ENCODE measurements at regions not wholly inside any gene's neighbourhood (a gene's known extent, or its start where the extent isn't known, plus 50 kb on each side); places are given as distances from the start of the nearest gene placed in this dataset.

DNA sequence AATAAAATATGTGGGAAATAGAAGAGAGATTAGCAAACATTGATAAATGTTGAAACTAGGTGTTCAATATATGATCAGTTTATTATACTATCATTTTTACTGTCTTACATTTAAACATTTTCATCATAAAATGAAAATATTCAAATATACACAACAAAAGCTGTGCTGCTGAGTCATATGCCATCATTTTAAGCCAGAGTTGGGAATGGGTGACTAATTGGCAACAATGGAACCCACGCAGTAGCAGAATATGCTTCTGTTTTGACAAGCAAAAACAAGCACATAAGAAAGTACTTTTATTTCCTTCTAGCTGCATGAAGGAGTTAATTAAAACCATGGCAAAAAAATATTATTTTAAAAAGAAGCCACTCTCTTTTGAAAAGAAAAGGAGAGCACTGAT is 340.0 kb upstream of the EDIL3 start:
- TF ChIP-seq, protein P1, sequence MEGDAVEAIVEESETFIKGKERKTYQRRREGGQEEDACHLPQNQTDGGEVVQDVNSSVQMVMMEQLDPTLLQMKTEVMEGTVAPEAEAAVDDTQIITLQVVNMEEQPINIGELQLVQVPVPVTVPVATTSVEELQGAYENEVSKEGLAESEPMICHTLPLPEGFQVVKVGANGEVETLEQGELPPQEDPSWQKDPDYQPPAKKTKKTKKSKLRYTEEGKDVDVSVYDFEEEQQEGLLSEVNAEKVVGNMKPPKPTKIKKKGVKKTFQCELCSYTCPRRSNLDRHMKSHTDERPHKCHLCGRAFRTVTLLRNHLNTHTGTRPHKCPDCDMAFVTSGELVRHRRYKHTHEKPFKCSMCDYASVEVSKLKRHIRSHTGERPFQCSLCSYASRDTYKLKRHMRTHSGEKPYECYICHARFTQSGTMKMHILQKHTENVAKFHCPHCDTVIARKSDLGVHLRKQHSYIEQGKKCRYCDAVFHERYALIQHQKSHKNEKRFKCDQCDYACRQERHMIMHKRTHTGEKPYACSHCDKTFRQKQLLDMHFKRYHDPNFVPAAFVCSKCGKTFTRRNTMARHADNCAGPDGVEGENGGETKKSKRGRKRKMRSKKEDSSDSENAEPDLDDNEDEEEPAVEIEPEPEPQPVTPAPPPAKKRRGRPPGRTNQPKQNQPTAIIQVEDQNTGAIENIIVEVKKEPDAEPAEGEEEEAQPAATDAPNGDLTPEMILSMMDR (IDR thresholded peaks at IDR 0.05 in 2 of 3, conservative IDR thresholded peaks at IDR 0.05 in 1 of 3; ENCODE audit: control insufficient read depth in 2 of 3, extremely low read depth in 1 of 3, insufficient read depth in 1 of 3, low read depth in 3 of 3, low read length in 3 of 3), result no peak
- TF ChIP-seq, protein P2, sequence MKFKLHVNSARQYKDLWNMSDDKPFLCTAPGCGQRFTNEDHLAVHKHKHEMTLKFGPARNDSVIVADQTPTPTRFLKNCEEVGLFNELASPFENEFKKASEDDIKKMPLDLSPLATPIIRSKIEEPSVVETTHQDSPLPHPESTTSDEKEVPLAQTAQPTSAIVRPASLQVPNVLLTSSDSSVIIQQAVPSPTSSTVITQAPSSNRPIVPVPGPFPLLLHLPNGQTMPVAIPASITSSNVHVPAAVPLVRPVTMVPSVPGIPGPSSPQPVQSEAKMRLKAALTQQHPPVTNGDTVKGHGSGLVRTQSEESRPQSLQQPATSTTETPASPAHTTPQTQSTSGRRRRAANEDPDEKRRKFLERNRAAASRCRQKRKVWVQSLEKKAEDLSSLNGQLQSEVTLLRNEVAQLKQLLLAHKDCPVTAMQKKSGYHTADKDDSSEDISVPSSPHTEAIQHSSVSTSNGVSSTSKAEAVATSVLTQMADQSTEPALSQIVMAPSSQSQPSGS (IDR thresholded peaks at IDR 0.05; ENCODE audit: low read length), result no peak
- TF ChIP-seq, protein P3, sequence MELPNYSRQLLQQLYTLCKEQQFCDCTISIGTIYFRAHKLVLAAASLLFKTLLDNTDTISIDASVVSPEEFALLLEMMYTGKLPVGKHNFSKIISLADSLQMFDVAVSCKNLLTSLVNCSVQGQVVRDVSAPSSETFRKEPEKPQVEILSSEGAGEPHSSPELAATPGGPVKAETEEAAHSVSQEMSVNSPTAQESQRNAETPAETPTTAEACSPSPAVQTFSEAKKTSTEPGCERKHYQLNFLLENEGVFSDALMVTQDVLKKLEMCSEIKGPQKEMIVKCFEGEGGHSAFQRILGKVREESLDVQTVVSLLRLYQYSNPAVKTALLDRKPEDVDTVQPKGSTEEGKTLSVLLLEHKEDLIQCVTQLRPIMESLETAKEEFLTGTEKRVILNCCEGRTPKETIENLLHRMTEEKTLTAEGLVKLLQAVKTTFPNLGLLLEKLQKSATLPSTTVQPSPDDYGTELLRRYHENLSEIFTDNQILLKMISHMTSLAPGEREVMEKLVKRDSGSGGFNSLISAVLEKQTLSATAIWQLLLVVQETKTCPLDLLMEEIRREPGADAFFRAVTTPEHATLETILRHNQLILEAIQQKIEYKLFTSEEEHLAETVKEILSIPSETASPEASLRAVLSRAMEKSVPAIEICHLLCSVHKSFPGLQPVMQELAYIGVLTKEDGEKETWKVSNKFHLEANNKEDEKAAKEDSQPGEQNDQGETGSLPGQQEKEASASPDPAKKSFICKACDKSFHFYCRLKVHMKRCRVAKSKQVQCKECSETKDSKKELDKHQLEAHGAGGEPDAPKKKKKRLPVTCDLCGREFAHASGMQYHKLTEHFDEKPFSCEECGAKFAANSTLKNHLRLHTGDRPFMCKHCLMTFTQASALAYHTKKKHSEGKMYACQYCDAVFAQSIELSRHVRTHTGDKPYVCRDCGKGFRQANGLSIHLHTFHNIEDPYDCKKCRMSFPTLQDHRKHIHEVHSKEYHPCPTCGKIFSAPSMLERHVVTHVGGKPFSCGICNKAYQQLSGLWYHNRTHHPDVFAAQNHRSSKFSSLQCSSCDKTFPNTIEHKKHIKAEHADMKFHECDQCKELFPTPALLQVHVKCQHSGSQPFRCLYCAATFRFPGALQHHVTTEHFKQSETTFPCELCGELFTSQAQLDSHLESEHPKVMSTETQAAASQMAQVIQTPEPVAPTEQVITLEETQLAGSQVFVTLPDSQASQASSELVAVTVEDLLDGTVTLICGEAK (IDR thresholded peaks at IDR 0.05; ENCODE audit: borderline replicate concordance), result no peak
- no peak for TF ChIP-seq NRF1 (conservative IDR thresholded peaks at IDR 0.05; ENCODE audit: low read depth, low read length)
- no peak for TF ChIP-seq YY1 (IDR thresholded peaks at IDR 0.05; ENCODE audit: low read depth, low read length)
- no peak for TF ChIP-seq CEBPB (IDR thresholded peaks at IDR 0.05; ENCODE audit: borderline replicate concordance in 1 of 2, low read depth in 2 of 2, low read length in 2 of 2)
